HepG2 (cell line): ENCODE measurements at regions not wholly inside any gene's neighbourhood (a gene's known extent, or its start where the extent isn't known, plus 50 kb on each side); places are given as distances from the start of the nearest gene placed in this dataset.

Experiments
- ATAC-seq: fragments of 200-7000 bp; cut with Tn5 transposase; 3 replicates; pipeline ENCODE4 v1.9.1; 2020; ENCODE audit warnings: mild to moderate bottlenecking, moderate library complexity
- BruUV-seq: library from RNA; stranded (reverse); fragments of 400-500 nt; replicated peaks from 2 replicates; lab custom pipeline; 2021; lab: Mats Ljungman, UMichigan
- CTCF ChIA-PET: fragments of 300-600 bp; formaldehyde crosslinking; extraction: SDS; loops from one replicate; lab custom pipeline; 2021; ENCODE audit warnings: low total read pairs, inconsistent platforms, low intra/inter-chr PET ratio; lab: Yijun Ruan, JAX
- POLR2A ChIA-PET: fragments of 350-600 bp; sonication (Branson Sonifier 250); formaldehyde crosslinking; loops from one replicate; lab custom pipeline; 2020; ENCODE audit warnings: antibody characterized with exemption, inconsistent platforms; lab: Yijun Ruan, JAX
- DNase-seq: peaks from one replicate; pipeline ENCODE4 v3.0.0-alpha.2; 2015; ENCODE audit warnings: low spot score
- FAIRE-seq: peaks from 3 replicates; lab custom pipeline; 2011; peaks lifted over from hg19 to GRCh38; lab: Jason Lieb, UNC
- H2AFZ ChIP-seq: one replicate; pipeline ENCODE4 v1.6.1; 2011; ENCODE audit warnings: low read length, inconsistent platforms
- H3K27ac ChIP-seq: fragments of 300-600 bp; 3 replicates; pipeline ENCODE4 v1.8.0; 2011; ENCODE audit warnings: mixed run types, mild to moderate bottlenecking, mixed read lengths, low read length, inconsistent platforms; ENCODE audit not compliant: insufficient read depth; ENCODE audit errors: extremely low read length
- H3K27me3 ChIP-seq, 2 experiments: fragments of 200-600 bp in 1 of 2; 2 replicates in 1 of 2; 3 replicates in 1 of 2; pipeline versions ENCODE4 v1.6.0 to v1.8.0; 2011; ENCODE audit warnings: low read length in 2 of 2, mild to moderate bottlenecking in 2 of 2, moderate library complexity in 2 of 2, inconsistent platforms in 1 of 2; ENCODE audit not compliant: insufficient read depth in 2 of 2, control insufficient read depth in 1 of 2
- H3K36me3 ChIP-seq, 2 experiments: fragments of 200-600 bp in 1 of 2; replicated peaks in 1 of 2; 2 replicates in 1 of 2; 3 replicates in 1 of 2; pipeline versions ENCODE4 v1.5.1 to v1.8.0; 2011; ENCODE audit warnings: low read length in 2 of 2, inconsistent platforms in 1 of 2; ENCODE audit not compliant: insufficient read depth in 2 of 2, control insufficient read depth in 1 of 2
- H3K4me1 ChIP-seq: 2 replicates; pipeline ENCODE4 v1.5.1; 2012; ENCODE audit warnings: low read length, inconsistent platforms; ENCODE audit not compliant: insufficient read depth
- H3K4me2 ChIP-seq: 2 replicates; pipeline ENCODE4 v1.6.0; 2011; ENCODE audit warnings: low read depth, low read length, inconsistent platforms
- H3K4me3 ChIP-seq, 3 experiments: fragments of 200-600 bp in 1 of 3; sonication (generic), shearing (Covaris generic) in 1 of 3; replicated peaks in 1 of 3; 2 replicates each; pipeline ENCODE4 v1.5.1; 2011 to 2016; ENCODE audit warnings: low read length in 3 of 3, inconsistent platforms in 2 of 3, low read depth in 2 of 3, mild to moderate bottlenecking in 2 of 3, control low read depth in 1 of 3, mixed read lengths in 1 of 3; ENCODE audit not compliant: insufficient read depth in 1 of 3
- H3K79me2 ChIP-seq: one replicate; pipeline ENCODE4 v1.6.1; 2011; ENCODE audit warnings: low read length, inconsistent platforms; ENCODE audit not compliant: insufficient read depth
- H3K9ac ChIP-seq: 2 replicates; pipeline ENCODE4 v1.6.0; 2011; ENCODE audit warnings: mild to moderate bottlenecking, low read depth, low read length, inconsistent platforms; ENCODE audit not compliant: insufficient read depth
- H3K9me3 ChIP-seq: 2 replicates; pipeline ENCODE4 v1.5.1; 2012; ENCODE audit warnings: mild to moderate bottlenecking, low read length
- H4K20me1 ChIP-seq: 2 replicates; pipeline ENCODE4 v1.6.0; 2011; ENCODE audit warnings: inconsistent platforms, mild to moderate bottlenecking, low read length, moderate library complexity; ENCODE audit not compliant: insufficient read depth
- CBX1 ChIP-seq: IDR thresholded peaks from one replicate; pipeline ENCODE4 v1.6.1; 2016; ENCODE audit warnings: antibody characterized with exemption, low read depth
- ETV5 ChIP-seq: IDR thresholded peaks from 2 replicates; pipeline ENCODE4 v1.6.1; 2018; ENCODE audit warnings: missing biosample characterization, missing genetic modification reagents, inconsistent platforms, borderline replicate concordance
- NFAT5 ChIP-seq: sonication (generic); formaldehyde crosslinking; IDR thresholded peaks from 2 replicates; pipeline ENCODE4 v1.4.0; 2020; ENCODE audit warnings: missing genetic modification reagents
- ZNF546 ChIP-seq: sonication (generic); formaldehyde crosslinking; conservative IDR thresholded peaks from 2 replicates; pipeline ENCODE4 v1.8.1; 2023; ENCODE audit warnings: mild to moderate bottlenecking, missing genetic modification reagents
- WGBS: methylation state at CpG from one replicate; pipeline ENCODE4 v1.1.6; 2017; ENCODE audit warnings: low lambda C conversion rate; 5-methylcytosine and 5-hydroxymethylcytosine counted together
- in situ Hi-C: cut with HindIII; loops from 2 replicates; pipeline ENCODE4 v1.10.0; 2017; ENCODE audit warnings: low pct_unique_long_range_greater_than_20kb; ENCODE audit not compliant: extremely low pct_ligation_motif_present
- intact Hi-C: fragments of 100-400 bp; cut with micrococcal nuclease; formaldehyde crosslinking; loops from one replicate; pipeline ENCODE4 v1.10.0; 2022; ENCODE audit not compliant: unreplicated experiment

DNA sequence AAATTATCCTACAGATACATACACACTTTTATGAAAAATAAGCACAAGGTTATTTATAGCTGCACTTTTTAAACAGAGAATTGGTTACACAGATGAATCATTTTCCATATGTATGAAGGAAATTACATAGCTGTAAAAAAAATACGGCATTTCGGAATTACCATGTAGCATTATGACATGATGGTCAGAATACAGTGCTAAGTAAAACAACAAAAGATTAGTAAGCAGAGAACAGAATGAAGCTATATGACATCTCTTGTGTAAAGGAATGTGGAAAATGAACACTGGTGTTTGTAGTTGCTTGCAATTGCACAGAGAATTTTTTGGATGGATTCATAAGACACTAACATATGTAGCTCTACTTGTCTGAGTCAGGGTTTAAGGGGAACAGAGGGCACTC lies 1222.0 kb upstream of the PRKX start:
- FAIRE-seq, result no peak

DNA sequence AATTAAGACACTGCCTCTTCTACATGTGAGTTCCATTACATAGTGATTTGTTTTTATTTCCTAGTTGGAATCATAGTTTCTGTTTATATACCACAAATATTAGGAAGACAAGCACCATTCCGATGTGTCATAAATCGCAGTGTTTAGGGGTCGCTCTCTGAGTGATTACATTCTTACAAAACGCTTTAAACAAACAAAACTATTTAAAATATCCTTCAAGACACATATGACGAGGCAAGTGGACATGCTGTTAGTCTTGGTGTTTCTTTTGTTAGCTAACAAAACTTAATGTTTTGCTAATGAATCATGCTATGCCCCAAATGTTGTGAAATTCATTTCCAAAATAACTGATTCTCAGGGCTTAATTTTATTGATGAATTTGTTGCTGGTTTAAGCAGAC lies 1219.3 kb upstream of the PRKX start:
- no peak for FAIRE-seq
- H3K79me2 ChIP-seq, result no peaks in the 10 kb centered on the region
- no peaks in the 10 kb centered on the region for H3K4me1 ChIP-seq
- no peaks in the 10 kb centered on the region for H3K36me3 ChIP-seq
- intact Hi-C loops, result no loop called here
- no peak for TF ChIP-seq CBX1
- no peak for TF ChIP-seq ETV5 (CRISPR knock-in tag)
- no peak for TF ChIP-seq NFAT5 (CRISPR knock-in tag)
- TF ChIP-seq, all 625 proteins: peak for 0
- Histone ChIP-seq H3K9me3 (peaks cover 15% of the 10 kb centered on the region; the same call in 1 of the 2 replicates), H3K27me3 (no peaks in the 10 kb centered on the region), H3K9ac (no peak overlapping the region), H4K20me1 (no peaks in the 10 kb centered on the region), H2AFZ (no peak overlapping the region), H3K4me3 (no peak overlapping the region), H3K27ac (no peak overlapping the region), H3K4me2 (no peak overlapping the region)
- 15% methylated on average over 5 of the region's 5 CpGs for WGBS
- no peak for ATAC-seq
- ChIA-PET CTCF (no interaction called here), POLR2A (no interaction called here)
- no TSS peak for BruUV-seq
- DNase-seq, result no peak
- in situ Hi-C loops, result no loop called here

More for the DNA sequence above, 1222.0 kb upstream of the PRKX start:
- Histone ChIP-seq H3K36me3 (no peaks in the 10 kb centered on the region), H3K9me3 (peaks cover 32% of the 10 kb centered on the region), H3K4me3 (no peak overlapping the region), H3K27ac (no peak overlapping the region), H3K79me2 (no peaks in the 10 kb centered on the region), H4K20me1 (no peaks in the 10 kb centered on the region), H3K4me1 (no peaks in the 10 kb centered on the region), H3K9ac (no peak overlapping the region), H3K27me3 (no peaks in the 10 kb centered on the region), H3K4me2 (no peak overlapping the region), H2AFZ (no peak overlapping the region)
- WGBS, result 2% methylated on average over 2 of the region's 2 CpGs
- in situ Hi-C loops (no loop called here), intact Hi-C loops (no loop called here)
- CTCF ChIA-PET, result no interaction called here
- DNase-seq (no peak), ATAC-seq (no peak)
- POLR2A ChIA-PET, result no interaction called here
- TF ChIP-seq ZNF546 (CRISPR knock-in tag), result no peak
- BruUV-seq, result no TSS peak
